Glutamatergic neuron (in vitro differentiated cells): ENCODE measurements at regions not wholly inside any gene's neighbourhood (a gene's known extent, or its start where the extent isn't known, plus 50 kb on each side); places are given as distances from the start of the nearest gene placed in this dataset.
A peak's percentile ranks its signal among the peaks of the same experiment; 100 is the strongest.

Experiments used
- DNase-seq: peaks from one replicate; pipeline ENCODE4 v3.0.0; 2022
- H3K27ac Mint-ChIP-seq: one replicate; pipeline ENCODE4 v1.8.0; 2020; ENCODE audit warnings: mild to moderate bottlenecking, mixed read lengths, inconsistent platforms; ENCODE audit not compliant: unreplicated experiment
- H3K27me3 Mint-ChIP-seq: one replicate; pipeline ENCODE4 v1.8.0; 2020; ENCODE audit warnings: mild to moderate bottlenecking, moderate library complexity, mixed read lengths, inconsistent platforms; ENCODE audit not compliant: unreplicated experiment
- H3K36me3 Mint-ChIP-seq: one replicate; pipeline ENCODE4 v1.8.0; 2020; ENCODE audit warnings: mild to moderate bottlenecking, mixed read lengths, inconsistent platforms; ENCODE audit not compliant: unreplicated experiment
- H3K4me1 Mint-ChIP-seq: one replicate; pipeline ENCODE4 v1.8.0; 2020; ENCODE audit warnings: mild to moderate bottlenecking, low read depth, mixed read lengths, inconsistent platforms; ENCODE audit not compliant: unreplicated experiment
- H3K4me3 Mint-ChIP-seq: one replicate; pipeline ENCODE4 v1.8.0; 2020; ENCODE audit warnings: mild to moderate bottlenecking, mixed read lengths, inconsistent platforms; ENCODE audit not compliant: unreplicated experiment
- H3K9me3 Mint-ChIP-seq: one replicate; pipeline ENCODE4 v1.8.0; 2020; ENCODE audit warnings: mild to moderate bottlenecking, moderate library complexity, mixed read lengths, inconsistent platforms; ENCODE audit not compliant: unreplicated experiment
- TF ChIP-seq, protein P1 (sequence below): fragments of 200-600 bp; sonication (generic); IDR thresholded peaks from one replicate; pipeline ENCODE4 v1.5.0; 2021; ENCODE audit not compliant: partially characterized antibody, unreplicated experiment

DNA sequence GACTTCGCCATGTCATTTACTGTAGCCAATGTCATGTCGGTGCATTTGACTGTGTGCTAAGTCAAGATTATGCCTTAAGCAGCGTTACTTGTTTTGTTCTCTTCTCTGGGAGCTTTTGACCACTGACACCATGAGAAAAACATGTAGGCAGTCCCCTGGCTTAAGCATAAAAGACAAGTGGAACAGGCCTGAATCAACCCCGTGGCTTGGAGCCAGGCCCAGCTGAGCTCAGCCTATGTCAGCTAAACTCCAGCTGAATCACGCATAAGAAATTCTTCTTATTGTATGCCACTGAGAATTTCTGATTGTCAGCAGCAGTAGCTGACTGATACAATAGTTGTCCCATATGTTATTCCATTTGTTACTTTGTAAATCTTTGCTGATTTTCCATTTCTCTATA, 261.9 kb downstream of the CBLL2 start:
- TF ChIP-seq, protein P1, sequence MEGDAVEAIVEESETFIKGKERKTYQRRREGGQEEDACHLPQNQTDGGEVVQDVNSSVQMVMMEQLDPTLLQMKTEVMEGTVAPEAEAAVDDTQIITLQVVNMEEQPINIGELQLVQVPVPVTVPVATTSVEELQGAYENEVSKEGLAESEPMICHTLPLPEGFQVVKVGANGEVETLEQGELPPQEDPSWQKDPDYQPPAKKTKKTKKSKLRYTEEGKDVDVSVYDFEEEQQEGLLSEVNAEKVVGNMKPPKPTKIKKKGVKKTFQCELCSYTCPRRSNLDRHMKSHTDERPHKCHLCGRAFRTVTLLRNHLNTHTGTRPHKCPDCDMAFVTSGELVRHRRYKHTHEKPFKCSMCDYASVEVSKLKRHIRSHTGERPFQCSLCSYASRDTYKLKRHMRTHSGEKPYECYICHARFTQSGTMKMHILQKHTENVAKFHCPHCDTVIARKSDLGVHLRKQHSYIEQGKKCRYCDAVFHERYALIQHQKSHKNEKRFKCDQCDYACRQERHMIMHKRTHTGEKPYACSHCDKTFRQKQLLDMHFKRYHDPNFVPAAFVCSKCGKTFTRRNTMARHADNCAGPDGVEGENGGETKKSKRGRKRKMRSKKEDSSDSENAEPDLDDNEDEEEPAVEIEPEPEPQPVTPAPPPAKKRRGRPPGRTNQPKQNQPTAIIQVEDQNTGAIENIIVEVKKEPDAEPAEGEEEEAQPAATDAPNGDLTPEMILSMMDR: no peak
- no peaks in the 10 kb centered on the region for H3K36me3 Mint-ChIP-seq
- DNase-seq: no peak
- H3K27ac Mint-ChIP-seq: no peak overlapping the region
- peaks cover 1% of the 10 kb centered on the region for H3K9me3 Mint-ChIP-seq
- H3K4me3 Mint-ChIP-seq: no peak overlapping the region
- peaks cover 14% of the 10 kb centered on the region for H3K4me1 Mint-ChIP-seq
- H3K27me3 Mint-ChIP-seq: peaks cover 1% of the 10 kb centered on the region

DNA sequence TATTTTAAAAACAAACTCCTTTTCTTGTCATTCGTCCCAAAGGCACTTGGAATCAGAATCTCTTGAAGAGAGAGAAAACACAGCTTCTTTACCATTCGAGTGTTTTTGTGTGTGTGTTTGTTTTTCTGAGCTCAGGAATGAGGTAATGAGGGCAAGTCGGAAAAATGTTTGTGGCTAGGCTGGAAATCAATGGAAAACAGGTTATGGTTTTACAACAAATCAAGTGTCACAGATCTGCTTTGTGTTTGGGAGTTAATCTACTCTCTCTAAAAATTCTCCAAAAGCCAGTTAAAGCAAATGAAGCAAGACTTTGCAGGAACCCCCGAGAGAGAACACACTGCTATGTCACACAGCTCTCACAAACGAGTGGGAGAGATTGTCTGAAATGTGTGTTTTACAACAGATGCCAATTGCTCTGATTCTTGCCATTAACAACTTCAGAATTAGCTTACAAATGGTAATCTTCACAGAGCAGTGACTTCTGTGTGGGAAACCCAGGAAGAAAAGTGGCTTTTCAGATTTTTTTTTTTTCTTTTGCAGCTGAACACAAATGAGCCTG, 264.1 kb downstream of the CBLL2 start:
- Mint-ChIP-seq H3K27me3 (peaks cover 1% of the 10 kb centered on the region), H3K4me1 (peaks cover 14% of the 10 kb centered on the region), H3K36me3 (no peaks in the 10 kb centered on the region), H3K9me3 (peaks cover 1% of the 10 kb centered on the region), H3K4me3 (peak overlapping the region; percentile 53), H3K27ac (peak overlapping the region; percentile 64)
- TF ChIP-seq, protein P1: no peak
- no peak for DNase-seq

DNA sequence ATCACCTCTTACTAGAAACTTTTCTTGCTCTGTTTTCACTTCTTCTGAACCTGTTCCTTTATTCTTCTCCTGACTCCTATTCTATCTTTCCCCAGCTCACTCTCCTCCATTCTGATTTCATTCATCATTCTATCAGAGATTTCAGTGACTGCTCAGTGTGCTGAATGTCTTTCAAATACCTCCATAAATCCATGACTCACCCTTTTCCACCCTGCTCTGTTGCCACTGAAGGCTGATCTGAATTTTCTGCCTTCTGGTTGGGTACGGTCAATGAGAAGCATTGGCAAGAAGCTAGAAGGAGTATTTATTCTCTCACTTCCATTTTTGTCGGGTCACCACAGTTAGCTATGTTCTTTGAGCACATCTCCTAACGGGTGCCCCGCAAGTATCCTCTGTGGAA, 265.9 kb downstream of the CBLL2 start:
- TF ChIP-seq, protein P1: no peak
- Mint-ChIP-seq H3K4me3 (no peak overlapping the region), H3K27ac (no peak overlapping the region), H3K27me3 (peaks cover 1% of the 10 kb centered on the region), H3K9me3 (peaks cover 1% of the 10 kb centered on the region), H3K36me3 (no peaks in the 10 kb centered on the region), H3K4me1 (peaks cover 14% of the 10 kb centered on the region)
- DNase-seq: no peak

DNA sequence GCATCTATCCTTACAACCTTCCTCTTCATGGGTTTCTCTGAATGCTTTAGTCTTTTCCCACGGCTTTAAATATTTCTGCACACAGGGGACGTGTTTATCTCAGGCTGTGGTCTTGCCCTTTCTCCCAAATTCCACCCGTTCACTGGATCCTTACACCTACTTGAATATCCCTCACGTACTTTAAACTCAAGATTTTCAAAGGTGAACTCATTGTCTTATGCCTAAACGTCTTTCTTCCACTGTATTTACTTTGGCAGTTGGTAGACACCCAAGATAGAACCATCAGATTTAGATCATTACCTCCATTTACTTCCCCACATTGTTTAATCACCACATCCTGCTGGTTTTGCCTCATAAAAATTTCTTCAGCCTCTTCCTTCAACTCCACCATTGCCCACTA, 269.2 kb downstream of the CBLL2 start:
- H3K4me1 Mint-ChIP-seq: peaks cover 6% of the 10 kb centered on the region
- peaks cover 1% of the 10 kb centered on the region for H3K27me3 Mint-ChIP-seq
- no peaks in the 10 kb centered on the region for H3K36me3 Mint-ChIP-seq
- no peak overlapping the region for H3K27ac Mint-ChIP-seq
- DNase-seq: no peak
- TF ChIP-seq, protein P1: no peak
- H3K9me3 Mint-ChIP-seq: peaks cover 1% of the 10 kb centered on the region
- no peak overlapping the region for H3K4me3 Mint-ChIP-seq

DNA sequence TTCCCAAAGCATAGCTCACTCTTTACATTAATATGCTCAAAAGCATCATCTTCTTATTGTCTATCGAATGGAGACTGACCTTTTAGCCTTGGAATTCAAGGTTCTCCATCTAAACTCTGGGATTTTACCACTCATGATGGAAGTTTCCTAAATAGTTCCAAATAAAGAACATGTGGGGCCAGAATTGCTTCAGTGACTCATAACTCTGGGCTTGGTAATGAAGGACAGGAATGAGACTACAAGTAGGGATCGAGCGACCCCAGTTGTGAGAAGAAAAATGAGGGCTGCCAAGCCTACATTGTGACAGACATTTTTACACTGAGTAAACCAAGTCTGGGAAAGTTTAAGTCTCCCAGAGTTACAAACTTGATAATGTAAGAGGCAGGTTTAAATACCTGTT, 269.9 kb downstream of the CBLL2 start:
- Mint-ChIP-seq H3K36me3 (no peaks in the 10 kb centered on the region), H3K9me3 (peaks cover 1% of the 10 kb centered on the region), H3K27ac (no peak overlapping the region), H3K4me3 (no peak overlapping the region), H3K27me3 (peaks cover 1% of the 10 kb centered on the region), H3K4me1 (peaks cover 3% of the 10 kb centered on the region)
- no peak for DNase-seq
- TF ChIP-seq, protein P1: no peak
